ENCODE measurements at regions not wholly inside any gene's neighbourhood (a gene's known extent, or its start where the extent isn't known, plus 50 kb on each side); places are given as distances from the start of the nearest gene placed in this dataset.

DNA sequence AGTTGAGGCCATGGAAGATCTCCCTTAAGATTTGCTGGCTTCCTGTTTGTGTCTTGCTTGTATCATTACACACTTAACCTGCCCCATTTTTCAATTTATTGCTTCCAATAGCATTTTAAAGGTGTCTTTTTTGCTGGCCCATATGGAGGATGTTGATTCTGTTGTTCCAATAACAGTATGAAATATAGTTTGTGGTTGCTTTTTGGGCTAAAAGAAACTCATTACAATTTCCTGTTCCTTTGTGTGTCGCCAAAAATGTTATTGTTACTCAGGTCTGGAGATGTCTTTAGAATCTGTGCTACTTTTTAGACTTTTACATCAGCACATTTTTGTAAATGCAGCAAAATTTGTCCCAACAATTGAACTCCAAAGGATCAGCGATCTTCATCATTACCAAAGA, 234.0 kb upstream of the ITGA4 start:
- TF ChIP-seq, protein P1, sequence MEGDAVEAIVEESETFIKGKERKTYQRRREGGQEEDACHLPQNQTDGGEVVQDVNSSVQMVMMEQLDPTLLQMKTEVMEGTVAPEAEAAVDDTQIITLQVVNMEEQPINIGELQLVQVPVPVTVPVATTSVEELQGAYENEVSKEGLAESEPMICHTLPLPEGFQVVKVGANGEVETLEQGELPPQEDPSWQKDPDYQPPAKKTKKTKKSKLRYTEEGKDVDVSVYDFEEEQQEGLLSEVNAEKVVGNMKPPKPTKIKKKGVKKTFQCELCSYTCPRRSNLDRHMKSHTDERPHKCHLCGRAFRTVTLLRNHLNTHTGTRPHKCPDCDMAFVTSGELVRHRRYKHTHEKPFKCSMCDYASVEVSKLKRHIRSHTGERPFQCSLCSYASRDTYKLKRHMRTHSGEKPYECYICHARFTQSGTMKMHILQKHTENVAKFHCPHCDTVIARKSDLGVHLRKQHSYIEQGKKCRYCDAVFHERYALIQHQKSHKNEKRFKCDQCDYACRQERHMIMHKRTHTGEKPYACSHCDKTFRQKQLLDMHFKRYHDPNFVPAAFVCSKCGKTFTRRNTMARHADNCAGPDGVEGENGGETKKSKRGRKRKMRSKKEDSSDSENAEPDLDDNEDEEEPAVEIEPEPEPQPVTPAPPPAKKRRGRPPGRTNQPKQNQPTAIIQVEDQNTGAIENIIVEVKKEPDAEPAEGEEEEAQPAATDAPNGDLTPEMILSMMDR (IDR thresholded peaks at IDR 0.05): no peak
- TF ChIP-seq POLR2A (IDR thresholded peaks at IDR 0.05) (no peak), POLR2AphosphoS5 (IDR thresholded peaks at IDR 0.05; ENCODE audit: insufficient read depth in 1 of 2, low read depth in 1 of 2) (no peak)

Measured in vagina (tissue), 2 donors.